ENCODE measurements at regions not wholly inside any gene's neighbourhood (a gene's known extent, or its start where the extent isn't known, plus 50 kb on each side); places are given as distances from the start of the nearest gene placed in this dataset.

DNA sequence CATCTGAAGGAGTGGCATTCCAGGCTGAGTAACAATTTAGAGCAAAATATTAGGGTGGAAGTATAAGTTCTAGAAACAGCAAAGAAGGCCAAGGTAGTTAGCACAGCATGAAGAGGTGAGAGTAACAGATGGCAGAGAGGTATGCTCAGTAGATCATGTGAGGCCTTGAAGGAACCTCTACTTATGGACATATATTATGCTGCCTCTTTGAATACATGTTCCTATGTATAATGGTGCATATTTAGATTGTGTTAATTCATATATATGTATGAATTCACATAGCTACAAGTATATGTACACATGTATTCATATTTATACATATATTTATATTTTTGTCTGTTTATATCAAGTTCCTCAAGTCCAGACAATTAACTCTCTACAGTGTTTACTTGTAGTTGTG lies 355.2 kb downstream of the KCTD8 start:
- TF ChIP-seq, protein P1, sequence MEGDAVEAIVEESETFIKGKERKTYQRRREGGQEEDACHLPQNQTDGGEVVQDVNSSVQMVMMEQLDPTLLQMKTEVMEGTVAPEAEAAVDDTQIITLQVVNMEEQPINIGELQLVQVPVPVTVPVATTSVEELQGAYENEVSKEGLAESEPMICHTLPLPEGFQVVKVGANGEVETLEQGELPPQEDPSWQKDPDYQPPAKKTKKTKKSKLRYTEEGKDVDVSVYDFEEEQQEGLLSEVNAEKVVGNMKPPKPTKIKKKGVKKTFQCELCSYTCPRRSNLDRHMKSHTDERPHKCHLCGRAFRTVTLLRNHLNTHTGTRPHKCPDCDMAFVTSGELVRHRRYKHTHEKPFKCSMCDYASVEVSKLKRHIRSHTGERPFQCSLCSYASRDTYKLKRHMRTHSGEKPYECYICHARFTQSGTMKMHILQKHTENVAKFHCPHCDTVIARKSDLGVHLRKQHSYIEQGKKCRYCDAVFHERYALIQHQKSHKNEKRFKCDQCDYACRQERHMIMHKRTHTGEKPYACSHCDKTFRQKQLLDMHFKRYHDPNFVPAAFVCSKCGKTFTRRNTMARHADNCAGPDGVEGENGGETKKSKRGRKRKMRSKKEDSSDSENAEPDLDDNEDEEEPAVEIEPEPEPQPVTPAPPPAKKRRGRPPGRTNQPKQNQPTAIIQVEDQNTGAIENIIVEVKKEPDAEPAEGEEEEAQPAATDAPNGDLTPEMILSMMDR (conservative IDR thresholded peaks at IDR 0.05 in 1 of 2, IDR thresholded peaks at IDR 0.05 in 1 of 2; ENCODE audit: low read depth in 1 of 2, low read length in 2 of 2): no peak
- TF ChIP-seq EZH2 (IDR thresholded peaks at IDR 0.05; ENCODE audit: low read length, missing control alignments): no peak
